ENCODE measurements at regions not wholly inside any gene's neighbourhood (a gene's known extent, or its start where the extent isn't known, plus 50 kb on each side); places are given as distances from the start of the nearest gene placed in this dataset.

DNA sequence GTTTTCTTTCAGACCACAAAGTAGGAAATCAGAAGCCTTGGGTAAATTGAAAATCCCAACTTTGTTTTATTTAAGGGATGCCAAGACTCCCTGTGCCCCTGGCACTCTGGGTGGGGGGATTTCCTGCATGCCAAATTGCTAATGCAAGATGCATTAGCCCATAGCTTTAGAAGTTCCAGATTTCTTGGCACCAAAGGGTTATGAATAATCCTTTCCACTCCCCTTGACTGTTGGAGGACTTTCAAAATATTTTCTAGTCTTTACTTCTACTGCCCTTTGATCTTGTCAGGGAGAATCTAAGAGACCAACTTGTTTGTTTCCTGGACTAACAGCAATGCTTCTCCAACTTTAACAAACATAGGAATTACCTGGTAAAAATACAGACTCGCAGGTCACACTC, 81.8 kb upstream of the TGIF1 start:
- DNase-seq = no peak
- ATAC-seq = no peak
- no peaks in the 10 kb centered on the region for H3K9me3 ChIP-seq
- H3K27ac ChIP-seq = no peak overlapping the region
- 86 to 96% (median 94%) methylated on average over 1 of the region's 1 CpG for WGBS, 3 donors
- TF ChIP-seq, protein P1, sequence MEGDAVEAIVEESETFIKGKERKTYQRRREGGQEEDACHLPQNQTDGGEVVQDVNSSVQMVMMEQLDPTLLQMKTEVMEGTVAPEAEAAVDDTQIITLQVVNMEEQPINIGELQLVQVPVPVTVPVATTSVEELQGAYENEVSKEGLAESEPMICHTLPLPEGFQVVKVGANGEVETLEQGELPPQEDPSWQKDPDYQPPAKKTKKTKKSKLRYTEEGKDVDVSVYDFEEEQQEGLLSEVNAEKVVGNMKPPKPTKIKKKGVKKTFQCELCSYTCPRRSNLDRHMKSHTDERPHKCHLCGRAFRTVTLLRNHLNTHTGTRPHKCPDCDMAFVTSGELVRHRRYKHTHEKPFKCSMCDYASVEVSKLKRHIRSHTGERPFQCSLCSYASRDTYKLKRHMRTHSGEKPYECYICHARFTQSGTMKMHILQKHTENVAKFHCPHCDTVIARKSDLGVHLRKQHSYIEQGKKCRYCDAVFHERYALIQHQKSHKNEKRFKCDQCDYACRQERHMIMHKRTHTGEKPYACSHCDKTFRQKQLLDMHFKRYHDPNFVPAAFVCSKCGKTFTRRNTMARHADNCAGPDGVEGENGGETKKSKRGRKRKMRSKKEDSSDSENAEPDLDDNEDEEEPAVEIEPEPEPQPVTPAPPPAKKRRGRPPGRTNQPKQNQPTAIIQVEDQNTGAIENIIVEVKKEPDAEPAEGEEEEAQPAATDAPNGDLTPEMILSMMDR (IDR thresholded peaks at IDR 0.05) = no peak
- H3K27me3 ChIP-seq (ENCODE audit: insufficient read depth in 3 of 3, low read length in 2 of 3) = no peaks in the 10 kb centered on the region
- intact Hi-C loops (cut with DNase I) = no loop called here
- H3K36me3 ChIP-seq (ENCODE audit: insufficient read depth in 1 of 2, low read depth in 1 of 2) = no peaks in the 10 kb centered on the region
- no peaks in the 10 kb centered on the region for H3K4me1 ChIP-seq
- no peak overlapping the region for H3K4me3 ChIP-seq

DNA sequence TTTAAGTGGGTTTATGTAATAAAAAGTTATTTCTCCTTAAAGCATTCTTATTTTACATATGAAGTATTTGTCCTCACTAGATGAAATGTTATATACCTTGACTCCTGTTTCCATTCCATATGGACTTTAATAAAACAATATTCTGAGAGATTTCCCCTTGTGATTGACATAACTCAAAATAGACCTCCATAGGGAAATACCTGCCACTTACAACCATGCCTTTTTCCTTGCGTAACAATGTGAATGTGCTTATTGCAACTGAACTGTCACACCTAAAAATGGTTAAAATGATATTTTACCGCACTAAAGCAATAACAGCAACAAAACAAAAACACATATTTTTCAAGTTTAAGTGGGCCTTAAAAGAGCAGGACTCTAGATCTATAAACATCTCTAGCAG, 70.3 kb upstream of the TGIF1 start:
- no peak overlapping the region for H3K27ac ChIP-seq
- ATAC-seq (no peak), DNase-seq (no peak)
- H3K4me1 ChIP-seq = no peaks in the 10 kb centered on the region
- TF ChIP-seq, protein P1 (IDR thresholded peaks at IDR 0.05) = no peak
- H3K27me3 ChIP-seq (ENCODE audit: insufficient read depth in 3 of 3, low read length in 2 of 3) = no peaks in the 10 kb centered on the region
- WGBS, 3 donors = 88 to 92% (median 90%) methylated on average over 2 of the region's 2 CpGs
- no peaks in the 10 kb centered on the region for H3K36me3 ChIP-seq (ENCODE audit: insufficient read depth in 1 of 2, low read depth in 1 of 2)
- H3K4me3 ChIP-seq = no peak overlapping the region
- intact Hi-C loops (cut with DNase I) = no loop called here
- H3K9me3 ChIP-seq = no peaks in the 10 kb centered on the region

DNA sequence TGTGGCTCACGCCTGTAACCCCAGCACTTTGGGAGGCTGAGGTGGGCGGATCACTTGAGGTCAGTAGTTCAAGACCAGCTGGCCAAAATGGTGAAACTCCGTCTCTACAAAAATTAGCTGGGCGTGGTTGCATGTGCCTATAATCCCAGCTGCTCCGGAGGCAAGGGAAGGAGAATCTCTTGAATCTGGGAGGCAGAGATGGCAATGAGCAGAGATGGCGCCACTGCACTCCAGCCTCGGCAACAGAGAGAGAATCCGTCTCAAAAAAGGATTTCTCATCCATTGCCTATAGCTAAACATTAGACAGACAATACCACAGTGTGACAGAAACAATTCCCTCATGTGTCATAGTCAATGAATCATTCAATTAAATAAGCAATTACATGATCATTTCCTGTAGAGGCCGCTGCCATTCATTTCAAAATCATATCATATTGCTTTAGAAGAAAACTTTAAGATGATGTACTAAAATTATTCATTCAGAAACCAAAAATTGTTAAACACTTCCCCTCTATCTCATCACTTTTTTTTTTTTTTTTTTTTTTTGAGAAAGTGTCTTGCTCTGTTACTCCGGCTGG, 69.5 kb upstream of the TGIF1 start:
- H3K36me3 ChIP-seq (ENCODE audit: insufficient read depth in 1 of 2, low read depth in 1 of 2) = no peaks in the 10 kb centered on the region
- no peaks in the 10 kb centered on the region for H3K4me1 ChIP-seq
- H3K9me3 ChIP-seq = no peaks in the 10 kb centered on the region
- DNase-seq (peak; percentile 46 to 54), ATAC-seq (no peak)
- intact Hi-C loops (cut with DNase I) = no loop called here
- H3K27me3 ChIP-seq (ENCODE audit: insufficient read depth in 3 of 3, low read length in 2 of 3) = no peaks in the 10 kb centered on the region
- WGBS, 3 donors = 45 to 51% (median 50%) methylated on average over 10 of the region's 10 CpGs
- no peak overlapping the region for H3K27ac ChIP-seq
- TF ChIP-seq, protein P1 (IDR thresholded peaks at IDR 0.05) = no peak
- no peak overlapping the region for H3K4me3 ChIP-seq

DNA sequence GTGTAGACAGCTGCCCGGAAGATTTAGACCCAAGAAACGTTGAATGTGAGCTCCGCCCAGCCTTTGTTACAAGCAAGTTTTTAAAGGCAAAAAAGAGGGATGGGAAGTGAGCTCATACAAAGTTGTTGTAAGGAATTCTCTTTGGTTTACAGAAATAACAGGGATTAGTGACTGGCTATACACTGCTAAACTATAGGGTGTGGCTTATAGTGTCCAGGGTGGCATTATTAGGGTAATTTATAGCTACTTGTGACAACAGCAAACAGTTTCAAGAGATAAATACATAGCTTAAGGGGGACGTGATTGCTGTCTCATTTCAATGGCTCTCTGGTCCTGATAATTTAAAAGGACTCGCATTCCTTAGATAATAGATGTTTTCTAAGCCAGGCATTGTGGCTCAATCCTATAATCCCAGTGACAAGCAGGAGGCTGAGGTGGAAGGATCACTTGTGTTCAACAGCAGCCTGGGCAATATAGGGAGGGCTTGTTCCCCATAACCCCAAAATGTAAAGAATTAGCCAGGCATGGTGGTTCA, 66.5 kb upstream of the TGIF1 start:
- Histone ChIP-seq H3K9me3 (no peaks in the 10 kb centered on the region), H3K27ac (no peak overlapping the region), H3K36me3 (ENCODE audit: insufficient read depth in 1 of 2, low read depth in 1 of 2) (no peaks in the 10 kb centered on the region), H3K27me3 (ENCODE audit: insufficient read depth in 3 of 3, low read length in 2 of 3) (no peaks in the 10 kb centered on the region), H3K4me1 (no peaks in the 10 kb centered on the region), H3K4me3 (no peak overlapping the region)
- TF ChIP-seq, protein P1 (IDR thresholded peaks at IDR 0.05) = no peak
- WGBS, 3 donors = 55 to 58% (median 55%) methylated on average over 5 of the region's 5 CpGs
- DNase-seq (no peak), ATAC-seq (no peak)
- intact Hi-C loops (cut with DNase I) = no loop called here
